ENCODE measurements at regions not wholly inside any gene's neighbourhood (a gene's known extent, or its start where the extent isn't known, plus 50 kb on each side); places are given as distances from the start of the nearest gene placed in this dataset.

GRCh38 chr20:63125838-63126601 is 89.9 kb downstream of the YTHDF1 start:
- no peak overlapping the region for H3K27ac Mint-ChIP-seq (ENCODE audit: low read depth)
- no peak for DNase-seq (ENCODE audit: low spot score in 2 of 2)
- ATAC-seq (replicated peaks; ENCODE audit: extremely low read depth, poor library complexity, severe bottlenecking): no peak
- H3K27me3 Mint-ChIP-seq: peaks cover 25% of the 10 kb centered on the region
- H3K4me3 Mint-ChIP-seq: no peak overlapping the region
- H3K4me1 Mint-ChIP-seq: no peaks in the 10 kb centered on the region
- H3K9me3 Mint-ChIP-seq: no peaks in the 10 kb centered on the region
- no peaks in the 10 kb centered on the region for H3K36me3 Mint-ChIP-seq (ENCODE audit: insufficient read depth)

- Mint-ChIP-seq H3K27me3 (peaks cover 25% of the 10 kb centered on the region), H3K36me3 (ENCODE audit: insufficient read depth) (no peaks in the 10 kb centered on the region), H3K9me3 (no peaks in the 10 kb centered on the region), H3K4me1 (no peaks in the 10 kb centered on the region), H3K27ac (ENCODE audit: low read depth) (no peak overlapping the region), H3K4me3 (no peak overlapping the region)
- DNase-seq (ENCODE audit: low spot score in 2 of 2) (no peak), ATAC-seq (replicated peaks; ENCODE audit: extremely low read depth, poor library complexity, severe bottlenecking) (no peak)
Measured at GRCh38 chr20:63125581-63125837, 90.4 kb downstream of the YTHDF1 start.

GRCh38 chr20:63124782-63125580 is 91.0 kb downstream of the YTHDF1 start:
- H3K4me3 Mint-ChIP-seq: no peak overlapping the region
- no peak for ATAC-seq (replicated peaks; ENCODE audit: extremely low read depth, poor library complexity, severe bottlenecking)

GRCh38 chr20:63124092-63124781 is 91.7 kb downstream of the YTHDF1 start:
- Mint-ChIP-seq H3K9me3 (no peaks in the 10 kb centered on the region), H3K27me3 (peaks cover 32% of the 10 kb centered on the region), H3K36me3 (ENCODE audit: insufficient read depth) (no peaks in the 10 kb centered on the region), H3K4me1 (no peaks in the 10 kb centered on the region), H3K4me3 (no peak overlapping the region), H3K27ac (ENCODE audit: low read depth) (no peak overlapping the region)
- DNase-seq (ENCODE audit: low spot score in 2 of 2): no peak
- no peak for ATAC-seq (replicated peaks; ENCODE audit: extremely low read depth, poor library complexity, severe bottlenecking)

More at GRCh38 chr20:63124782-63125580, 91.0 kb downstream of the YTHDF1 start:
- H3K9me3 Mint-ChIP-seq: no peaks in the 10 kb centered on the region
- no peak for DNase-seq (ENCODE audit: low spot score in 2 of 2)
- H3K4me1 Mint-ChIP-seq: no peaks in the 10 kb centered on the region
- H3K36me3 Mint-ChIP-seq (ENCODE audit: insufficient read depth): no peaks in the 10 kb centered on the region
- H3K27ac Mint-ChIP-seq (ENCODE audit: low read depth): no peak overlapping the region
- peaks cover 25% of the 10 kb centered on the region for H3K27me3 Mint-ChIP-seq

GRCh38 chr20:63123331-63123741 is 92.6 kb downstream of the YTHDF1 start:
- DNase-seq (ENCODE audit: low spot score in 2 of 2) (no peak), ATAC-seq (replicated peaks; ENCODE audit: extremely low read depth, poor library complexity, severe bottlenecking) (no peak)
- peaks cover 41% of the 10 kb centered on the region for H3K27me3 Mint-ChIP-seq
- no peak overlapping the region for H3K27ac Mint-ChIP-seq (ENCODE audit: low read depth)
- H3K9me3 Mint-ChIP-seq: no peaks in the 10 kb centered on the region
- no peaks in the 10 kb centered on the region for H3K36me3 Mint-ChIP-seq (ENCODE audit: insufficient read depth)
- H3K4me3 Mint-ChIP-seq: no peak overlapping the region
- H3K4me1 Mint-ChIP-seq: no peaks in the 10 kb centered on the region

GRCh38 chr20:63122626-63123025 is 93.3 kb downstream of the YTHDF1 start:
- no peak overlapping the region for H3K4me3 Mint-ChIP-seq
- H3K36me3 Mint-ChIP-seq (ENCODE audit: insufficient read depth): no peaks in the 10 kb centered on the region
- H3K9me3 Mint-ChIP-seq: no peaks in the 10 kb centered on the region
- H3K27me3 Mint-ChIP-seq: peaks cover 49% of the 10 kb centered on the region
- DNase-seq (ENCODE audit: low spot score in 2 of 2): no peak
- ATAC-seq (replicated peaks; ENCODE audit: extremely low read depth, poor library complexity, severe bottlenecking): no peak
- H3K4me1 Mint-ChIP-seq: no peaks in the 10 kb centered on the region
- no peak overlapping the region for H3K27ac Mint-ChIP-seq (ENCODE audit: low read depth)

GRCh38 chr20:63121749-63122405 is 94.1 kb downstream of the YTHDF1 start:
- H3K4me3 Mint-ChIP-seq: no peak overlapping the region
- H3K36me3 Mint-ChIP-seq (ENCODE audit: insufficient read depth): no peaks in the 10 kb centered on the region
- ATAC-seq (replicated peaks; ENCODE audit: extremely low read depth, poor library complexity, severe bottlenecking) (no peak), DNase-seq (ENCODE audit: low spot score in 2 of 2) (no peak)
- H3K4me1 Mint-ChIP-seq: no peaks in the 10 kb centered on the region
- H3K9me3 Mint-ChIP-seq: no peaks in the 10 kb centered on the region
- H3K27ac Mint-ChIP-seq (ENCODE audit: low read depth): no peak overlapping the region
- peaks cover 56% of the 10 kb centered on the region for H3K27me3 Mint-ChIP-seq

GRCh38 chr20:63121246-63121645 is 94.7 kb downstream of the YTHDF1 start:
- no peak overlapping the region for H3K27ac Mint-ChIP-seq (ENCODE audit: low read depth)
- no peak overlapping the region for H3K4me3 Mint-ChIP-seq
- no peaks in the 10 kb centered on the region for H3K4me1 Mint-ChIP-seq
- ATAC-seq (replicated peaks; ENCODE audit: extremely low read depth, poor library complexity, severe bottlenecking) (no peak), DNase-seq (ENCODE audit: low spot score in 2 of 2) (no peak)
- peaks cover 61% of the 10 kb centered on the region for H3K27me3 Mint-ChIP-seq
- H3K36me3 Mint-ChIP-seq (ENCODE audit: insufficient read depth): peaks cover 2% of the 10 kb centered on the region
- H3K9me3 Mint-ChIP-seq: no peaks in the 10 kb centered on the region

GRCh38 chr20:63120808-63121090 is 95.2 kb downstream of the YTHDF1 start:
- Mint-ChIP-seq H3K36me3 (ENCODE audit: insufficient read depth) (peaks cover 2% of the 10 kb centered on the region), H3K27me3 (peaks cover 61% of the 10 kb centered on the region), H3K9me3 (no peaks in the 10 kb centered on the region), H3K4me1 (no peaks in the 10 kb centered on the region), H3K4me3 (no peak overlapping the region), H3K27ac (ENCODE audit: low read depth) (no peak overlapping the region)
- no peak for DNase-seq (ENCODE audit: low spot score in 2 of 2)
- no peak for ATAC-seq (replicated peaks; ENCODE audit: extremely low read depth, poor library complexity, severe bottlenecking)

- no peaks in the 10 kb centered on the region for H3K4me1 Mint-ChIP-seq
- H3K4me3 Mint-ChIP-seq: no peak overlapping the region
- ATAC-seq (replicated peaks; ENCODE audit: extremely low read depth, poor library complexity, severe bottlenecking) (no peak), DNase-seq (ENCODE audit: low spot score in 2 of 2) (no peak)
- peaks cover 61% of the 10 kb centered on the region for H3K27me3 Mint-ChIP-seq
- H3K36me3 Mint-ChIP-seq (ENCODE audit: insufficient read depth): peaks cover 2% of the 10 kb centered on the region
- no peaks in the 10 kb centered on the region for H3K9me3 Mint-ChIP-seq
- H3K27ac Mint-ChIP-seq (ENCODE audit: low read depth): no peak overlapping the region
Measured at GRCh38 chr20:63119963-63120807, 95.7 kb downstream of the YTHDF1 start.

- no peak for ATAC-seq (replicated peaks; ENCODE audit: extremely low read depth, poor library complexity, severe bottlenecking)
- H3K27me3 Mint-ChIP-seq: peaks cover 61% of the 10 kb centered on the region
- H3K27ac Mint-ChIP-seq (ENCODE audit: low read depth): no peak overlapping the region
- peaks cover 2% of the 10 kb centered on the region for H3K36me3 Mint-ChIP-seq (ENCODE audit: insufficient read depth)
- H3K9me3 Mint-ChIP-seq: no peaks in the 10 kb centered on the region
- H3K4me1 Mint-ChIP-seq: no peaks in the 10 kb centered on the region
- no peak overlapping the region for H3K4me3 Mint-ChIP-seq
- no peak for DNase-seq (ENCODE audit: low spot score in 2 of 2)
Measured at GRCh38 chr20:63119121-63119962, 96.6 kb downstream of the YTHDF1 start.
